ENCODE measurements at regions not wholly inside any gene's neighbourhood (a gene's known extent, or its start where the extent isn't known, plus 50 kb on each side); places are given as distances from the start of the nearest gene placed in this dataset.

GRCh38 chr16:6605490-6605889 is 727.2 kb upstream of the RBFOX1 start:
- in situ Hi-C loops (cut with MboI; ENCODE audit: low pct_unique_long_range_greater_than_20kb in 2 of 9, low sequenced_read_pairs in 9 of 9, unreplicated experiment in 9 of 9), result no loop called here
- H3K27ac ChIP-seq, result no peak overlapping the region
- peaks cover 0 to 17% of the 10 kb centered on the region in 2 donors for H3K4me1 ChIP-seq (replicated peaks in 1 of 2)
- no peak overlapping the region for H3K4me3 ChIP-seq
- no peak for ATAC-seq (replicated peaks in 6 of 8)
- WGBS, 10 experiments, result 0 to 100% (median 67%) methylated on average over 1 to 11 of the region's 11 CpGs; no CpG with 5 or more reads in 1 of the 10 experiments

GRCh38 chr16:6603780-6604325 is 728.8 kb upstream of the RBFOX1 start:
- ATAC-seq (replicated peaks in 6 of 8), result no peak
- Histone ChIP-seq H3K4me3 (no peak overlapping the region), H3K4me1 (replicated peaks in 1 of 2) (peaks cover 0 to 28% of the 10 kb centered on the region in 2 donors), H3K27ac (no peak overlapping the region)
- in situ Hi-C loops (cut with MboI; ENCODE audit: low pct_unique_long_range_greater_than_20kb in 2 of 9, low sequenced_read_pairs in 9 of 9, unreplicated experiment in 9 of 9), result no loop called here
- 0 to 89% (median 12%) methylated on average over 1 to 4 of the region's 4 CpGs; no CpG with 5 or more reads in 4 of the 10 experiments for WGBS, 10 experiments

- in situ Hi-C loops (cut with MboI; ENCODE audit: low pct_unique_long_range_greater_than_20kb in 2 of 9, low sequenced_read_pairs in 9 of 9, unreplicated experiment in 9 of 9), result no loop called here
- Histone ChIP-seq H3K4me1 (replicated peaks in 1 of 2) (peaks cover 0 to 28% of the 10 kb centered on the region in 2 donors), H3K4me3 (no peak overlapping the region), H3K27ac (no peak overlapping the region)
- no peak for ATAC-seq (replicated peaks in 6 of 8)
- WGBS, 10 experiments, result 0 to 100% (median 65%) methylated on average over 1 of the region's 1 CpG; no CpG with 5 or more reads in 4 of the 10 experiments
Observed at GRCh38 chr16:6602405-6602804, 730.2 kb upstream of the RBFOX1 start.

GRCh38 chr16:6600167-6600566 is 732.5 kb upstream of the RBFOX1 start:
- Histone ChIP-seq H3K27ac (peak overlapping the region in 1 of 2 donors; percentile 33), H3K4me3 (no peak overlapping the region), H3K4me1 (replicated peaks in 1 of 2) (peaks cover 0 to 30% of the 10 kb centered on the region in 2 donors)
- 0 to 52% (median 13%) methylated on average over 1 to 6 of the region's 6 CpGs; no CpG with 5 or more reads in 1 of the 10 experiments for WGBS, 10 experiments
- in situ Hi-C loops (cut with MboI; ENCODE audit: low pct_unique_long_range_greater_than_20kb in 2 of 9, low sequenced_read_pairs in 9 of 9, unreplicated experiment in 9 of 9), result no loop called here
- peak in 3 of 8 experiments; percentile 69 to 98 (median 96) for ATAC-seq (replicated peaks in 6 of 8)

- peaks cover 0 to 8% of the 10 kb centered on the region in 2 donors for H3K4me1 ChIP-seq (replicated peaks in 1 of 2)
- no peak overlapping the region for H3K4me3 ChIP-seq
- ATAC-seq (replicated peaks in 6 of 8), result peak in 2 of 8 experiments; percentile 74 to 77
- 0 to 55% (median 25%) methylated on average over 1 to 5 of the region's 5 CpGs; no CpG with 5 or more reads in 2 of the 10 experiments for WGBS, 10 experiments
- in situ Hi-C loops (cut with MboI; ENCODE audit: low pct_unique_long_range_greater_than_20kb in 2 of 9, low sequenced_read_pairs in 9 of 9, unreplicated experiment in 9 of 9), result no loop called here
- no peak overlapping the region for H3K27ac ChIP-seq
Observed at GRCh38 chr16:6593799-6594198, 738.8 kb upstream of the RBFOX1 start.

- no peak overlapping the region for H3K4me3 ChIP-seq
- H3K27ac ChIP-seq, result no peak overlapping the region
- H3K4me1 ChIP-seq (replicated peaks in 1 of 2), result peaks cover 0 to 11% of the 10 kb centered on the region in 2 donors
- in situ Hi-C loops (cut with MboI; ENCODE audit: low pct_unique_long_range_greater_than_20kb in 2 of 9, low sequenced_read_pairs in 9 of 9, unreplicated experiment in 9 of 9), result no loop called here
- 0 to 83% (median 30%) methylated on average over 1 to 3 of the region's 3 CpGs; no CpG with 5 or more reads in 3 of the 10 experiments for WGBS, 10 experiments
- no peak for ATAC-seq (replicated peaks in 6 of 8)
Observed at GRCh38 chr16:6576606-6577005, 756.0 kb upstream of the RBFOX1 start.

GRCh38 chr16:6576113-6576512 is 756.5 kb upstream of the RBFOX1 start:
- Histone ChIP-seq H3K4me1 (replicated peaks in 1 of 2) (peaks cover 0 to 16% of the 10 kb centered on the region in 2 donors), H3K4me3 (no peak overlapping the region), H3K27ac (no peak overlapping the region)
- no peak for ATAC-seq (replicated peaks in 6 of 8)
- in situ Hi-C loops (cut with MboI; ENCODE audit: low pct_unique_long_range_greater_than_20kb in 2 of 9, low sequenced_read_pairs in 9 of 9, unreplicated experiment in 9 of 9), result no loop called here
- WGBS, 10 experiments, result 29 to 91% (median 42%) methylated on average over 1 to 10 of the region's 10 CpGs; no CpG with 5 or more reads in 2 of the 10 experiments

- no peak for ATAC-seq (replicated peaks in 6 of 8)
- Histone ChIP-seq H3K4me1 (replicated peaks in 1 of 2) (peaks cover 0 to 20% of the 10 kb centered on the region in 2 donors), H3K4me3 (no peak overlapping the region), H3K27ac (no peak overlapping the region)
- 73 to 100% (median 90%) methylated on average over 1 to 5 of the region's 16 CpGs; no CpG with 5 or more reads in 1 of the 10 experiments for WGBS, 10 experiments
- in situ Hi-C loops (cut with MboI; ENCODE audit: low pct_unique_long_range_greater_than_20kb in 2 of 9, low sequenced_read_pairs in 9 of 9, unreplicated experiment in 9 of 9), result no loop called here
Observed at GRCh38 chr16:6574146-6574545, 758.5 kb upstream of the RBFOX1 start.

GRCh38 chr16:6573577-6573976 is 759.1 kb upstream of the RBFOX1 start:
- ATAC-seq (replicated peaks in 6 of 8), result peak in 4 of 8 experiments; percentile 18 to 99 (median 97)
- Histone ChIP-seq H3K27ac (no peak overlapping the region), H3K4me3 (no peak overlapping the region), H3K4me1 (replicated peaks in 1 of 2) (peaks cover 0 to 20% of the 10 kb centered on the region in 2 donors)
- WGBS, 10 experiments, result 10 to 53% (median 33%) methylated on average over 1 to 11 of the region's 22 CpGs; no CpG with 5 or more reads in 5 of the 10 experiments
- in situ Hi-C loops (cut with MboI; ENCODE audit: low pct_unique_long_range_greater_than_20kb in 2 of 9, low sequenced_read_pairs in 9 of 9, unreplicated experiment in 9 of 9), result no loop called here

- ATAC-seq (replicated peaks in 6 of 8), result no peak
- Histone ChIP-seq H3K4me3 (no peak overlapping the region), H3K27ac (no peak overlapping the region), H3K4me1 (replicated peaks in 1 of 2) (peaks cover 0 to 16% of the 10 kb centered on the region in 2 donors)
- in situ Hi-C loops (cut with MboI; ENCODE audit: low pct_unique_long_range_greater_than_20kb in 2 of 9, low sequenced_read_pairs in 9 of 9, unreplicated experiment in 9 of 9), result no loop called here
- 0 to 73% (median 43%) methylated on average over 1 to 5 of the region's 5 CpGs; no CpG with 5 or more reads in 2 of the 10 experiments for WGBS, 10 experiments
Observed at GRCh38 chr16:6571044-6571443, 761.6 kb upstream of the RBFOX1 start.

- in situ Hi-C loops (cut with MboI; ENCODE audit: low pct_unique_long_range_greater_than_20kb in 2 of 9, low sequenced_read_pairs in 9 of 9, unreplicated experiment in 9 of 9), result no loop called here
- H3K4me3 ChIP-seq, result no peak overlapping the region
- peaks cover 0 to 16% of the 10 kb centered on the region in 2 donors for H3K4me1 ChIP-seq (replicated peaks in 1 of 2)
- no peak for ATAC-seq (replicated peaks in 6 of 8)
- 0 to 100% (median 57%) methylated on average over 1 to 2 of the region's 2 CpGs; no CpG with 5 or more reads in 2 of the 10 experiments for WGBS, 10 experiments
- no peak overlapping the region for H3K27ac ChIP-seq
Observed at GRCh38 chr16:6570530-6570929, 762.1 kb upstream of the RBFOX1 start.

GRCh38 chr16:6562986-6563385 is 769.7 kb upstream of the RBFOX1 start:
- WGBS, 10 experiments, result 3 to 86% (median 67%) methylated on average over 1 to 3 of the region's 3 CpGs; no CpG with 5 or more reads in 1 of the 10 experiments
- ATAC-seq (replicated peaks in 6 of 8), result no peak
- Histone ChIP-seq H3K4me3 (no peak overlapping the region), H3K27ac (no peak overlapping the region), H3K4me1 (replicated peaks in 1 of 2) (peaks cover 0 to 21% of the 10 kb centered on the region in 2 donors)
- in situ Hi-C loops (cut with MboI; ENCODE audit: low pct_unique_long_range_greater_than_20kb in 2 of 9, low sequenced_read_pairs in 9 of 9, unreplicated experiment in 9 of 9), result no loop called here

- WGBS, 10 experiments, result 0 to 90% (median 19%) methylated on average over 1 to 3 of the region's 4 CpGs; no CpG with 5 or more reads in 2 of the 10 experiments
- in situ Hi-C loops (cut with MboI; ENCODE audit: low pct_unique_long_range_greater_than_20kb in 2 of 9, low sequenced_read_pairs in 9 of 9, unreplicated experiment in 9 of 9), result no loop called here
- H3K4me1 ChIP-seq (replicated peaks in 1 of 2), result peaks cover 0 to 43% of the 10 kb centered on the region in 2 donors
- no peak overlapping the region for H3K4me3 ChIP-seq
- H3K27ac ChIP-seq, result no peak overlapping the region
- no peak for ATAC-seq (replicated peaks in 6 of 8)
Observed at GRCh38 chr16:6560306-6561100, 772.1 kb upstream of the RBFOX1 start.

Data from motor neuron (in vitro differentiated cells).